ENCODE measurements at regions not wholly inside any gene's neighbourhood (a gene's known extent, or its start where the extent isn't known, plus 50 kb on each side); places are given as distances from the start of the nearest gene placed in this dataset.
A peak's percentile ranks its signal among the peaks of the same experiment; 100 is the strongest.

DNA sequence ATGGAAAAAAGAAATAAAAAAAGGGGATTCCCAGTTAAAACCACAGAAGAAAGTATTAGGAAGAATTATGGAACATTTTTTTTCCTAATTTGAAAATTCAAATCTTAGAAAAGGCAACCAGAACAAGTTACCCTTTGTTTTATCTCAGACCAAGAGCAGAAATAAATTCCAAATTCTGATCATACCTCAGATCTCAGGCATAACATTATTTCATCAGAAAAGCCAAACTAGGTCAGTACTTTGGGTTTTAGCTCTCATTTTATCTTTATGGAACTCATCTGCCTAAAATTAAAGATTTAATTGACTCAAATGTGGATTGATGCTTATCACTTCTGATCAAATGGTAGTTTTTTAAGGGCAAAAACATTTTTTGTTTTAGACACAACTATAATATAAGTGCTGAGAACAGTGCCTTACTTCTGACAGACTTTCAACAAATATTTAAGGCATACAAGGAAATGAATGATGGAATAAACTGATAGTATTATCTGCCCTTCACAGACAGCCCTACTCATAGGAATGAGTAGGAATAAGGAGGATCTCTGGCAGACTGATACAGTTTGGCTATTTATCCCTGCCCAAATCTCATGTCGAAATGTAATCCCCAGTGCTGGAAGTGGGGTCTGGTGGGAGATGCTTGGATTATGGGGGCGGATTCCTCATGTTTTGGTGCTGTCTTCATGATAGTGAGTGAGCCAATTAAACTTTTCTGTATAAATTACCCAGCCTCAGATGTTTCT is 245.3 kb upstream of the PITX2 start:
- dilution Hi-C loops (cut with HindIII; ENCODE audit: low sequenced_read_pairs, unreplicated experiment): no loop called here
- CTCF ChIA-PET: no interaction called here
- no peak overlapping the region for H4K8ac ChIP-seq (ENCODE audit: low read depth in 2 of 2, low read length in 2 of 2)

More for the DNA sequence above, 245.3 kb upstream of the PITX2 start:
- Histone ChIP-seq H3K27ac (ENCODE audit: insufficient read depth, low read length) (no peak overlapping the region), H3K4me3 (ENCODE audit: insufficient read depth, low read depth, low read length) (no peak overlapping the region), H3K79me1 (ENCODE audit: low read depth in 1 of 2, low read length in 2 of 2) (no peaks in the 10 kb centered on the region), H3K56ac (ENCODE audit: extremely low read depth, insufficient read depth, low read length) (no peak overlapping the region), H4K5ac (ENCODE audit: low read depth, low read length) (no peak overlapping the region), H4K91ac (ENCODE audit: insufficient read depth, low read depth, low read length) (no peak overlapping the region), H3K18ac (ENCODE audit: low read depth, low read length) (no peak overlapping the region), H3K27me3 (ENCODE audit: control insufficient read depth, insufficient read depth, low read length) (no peaks in the 10 kb centered on the region), H2AFZ (replicated peaks; ENCODE audit: low read length, poor library complexity) (no peak overlapping the region), H3K36me3 (ENCODE audit: control insufficient read depth, insufficient read depth, low read length) (no peaks in the 10 kb centered on the region), H2BK5ac (ENCODE audit: low read depth, low read length, poor library complexity, severe bottlenecking) (no peak overlapping the region), H4K20me1 (ENCODE audit: insufficient read depth, low read length) (no peaks in the 10 kb centered on the region), H3K9me1 (ENCODE audit: insufficient read depth, low read length) (no peaks in the 10 kb centered on the region), H2AK9ac (replicated peaks; ENCODE audit: low read depth, low read length, poor library complexity) (no peak overlapping the region), H3K9ac (ENCODE audit: low read depth, low read length) (no peak overlapping the region), H2AK5ac (ENCODE audit: low read depth, low read length) (no peak overlapping the region), H3K4me2 (ENCODE audit: low read depth, low read length) (no peak overlapping the region), H2BK15ac (ENCODE audit: low read depth, low read length) (no peak overlapping the region), H2BK20ac (ENCODE audit: low read depth, low read length) (no peak overlapping the region), H2BK120ac (ENCODE audit: low read depth, low read length) (no peak overlapping the region), H3K14ac (replicated peaks; ENCODE audit: low read depth, low read length) (no peak overlapping the region), H3K23ac (ENCODE audit: low read depth, low read length) (no peak overlapping the region), H3K9me3 (ENCODE audit: control insufficient read depth, insufficient read depth, low read length) (no peaks in the 10 kb centered on the region), H3K4me1 (ENCODE audit: control insufficient read depth, insufficient read depth, low read length) (peaks cover 2% of the 10 kb centered on the region), H3K4ac (ENCODE audit: low read depth, low read length) (no peak overlapping the region)
- ATAC-seq (ENCODE audit: low read depth) (0 out of 2 replicates have a peak, but pooled peaks have one; percentile 18), DNase-seq (no peak)
- POLR2A ChIA-PET (ENCODE audit: unreplicated experiment): no interaction called here
- BruUV-seq (replicated peaks): no TSS peak
- intact Hi-C loops (cut with micrococcal nuclease) (loop anchor here (10.0 kb wide), 1 partner anchor 767 kb away; no protein-coding TSS in a partner anchor), in situ Hi-C loops (cut with MboI; ENCODE audit: low sequenced_read_pairs) (no loop called here)
- WGBS, 2 experiments (ENCODE audit: extremely low coverage in 2 of 2, insufficient read length in 1 of 2): no CpG with 5 or more reads among the region's 2 CpGs
- TF ChIP-seq, protein P1, sequence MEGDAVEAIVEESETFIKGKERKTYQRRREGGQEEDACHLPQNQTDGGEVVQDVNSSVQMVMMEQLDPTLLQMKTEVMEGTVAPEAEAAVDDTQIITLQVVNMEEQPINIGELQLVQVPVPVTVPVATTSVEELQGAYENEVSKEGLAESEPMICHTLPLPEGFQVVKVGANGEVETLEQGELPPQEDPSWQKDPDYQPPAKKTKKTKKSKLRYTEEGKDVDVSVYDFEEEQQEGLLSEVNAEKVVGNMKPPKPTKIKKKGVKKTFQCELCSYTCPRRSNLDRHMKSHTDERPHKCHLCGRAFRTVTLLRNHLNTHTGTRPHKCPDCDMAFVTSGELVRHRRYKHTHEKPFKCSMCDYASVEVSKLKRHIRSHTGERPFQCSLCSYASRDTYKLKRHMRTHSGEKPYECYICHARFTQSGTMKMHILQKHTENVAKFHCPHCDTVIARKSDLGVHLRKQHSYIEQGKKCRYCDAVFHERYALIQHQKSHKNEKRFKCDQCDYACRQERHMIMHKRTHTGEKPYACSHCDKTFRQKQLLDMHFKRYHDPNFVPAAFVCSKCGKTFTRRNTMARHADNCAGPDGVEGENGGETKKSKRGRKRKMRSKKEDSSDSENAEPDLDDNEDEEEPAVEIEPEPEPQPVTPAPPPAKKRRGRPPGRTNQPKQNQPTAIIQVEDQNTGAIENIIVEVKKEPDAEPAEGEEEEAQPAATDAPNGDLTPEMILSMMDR (conservative IDR thresholded peaks at IDR 0.05; ENCODE audit: low read depth, low read length): no peak
- TF ChIP-seq MAZ (IDR thresholded peaks at IDR 0.05; ENCODE audit: borderline replicate concordance, low read depth, low read length): no peak
- no peak for TF ChIP-seq BHLHE40 (IDR thresholded peaks at IDR 0.05; ENCODE audit: low read depth, low read length)
- no peak for TF ChIP-seq MXI1 (IDR thresholded peaks at IDR 0.05; ENCODE audit: borderline replicate concordance, low read depth, low read length)
- no peak for TF ChIP-seq RCOR1 (IDR thresholded peaks at IDR 0.05; ENCODE audit: insufficient replicate concordance, low read length)
- no peak for TF ChIP-seq SMC3 (IDR thresholded peaks at IDR 0.05; ENCODE audit: low read depth, low read length)
- TF ChIP-seq, protein P2, sequence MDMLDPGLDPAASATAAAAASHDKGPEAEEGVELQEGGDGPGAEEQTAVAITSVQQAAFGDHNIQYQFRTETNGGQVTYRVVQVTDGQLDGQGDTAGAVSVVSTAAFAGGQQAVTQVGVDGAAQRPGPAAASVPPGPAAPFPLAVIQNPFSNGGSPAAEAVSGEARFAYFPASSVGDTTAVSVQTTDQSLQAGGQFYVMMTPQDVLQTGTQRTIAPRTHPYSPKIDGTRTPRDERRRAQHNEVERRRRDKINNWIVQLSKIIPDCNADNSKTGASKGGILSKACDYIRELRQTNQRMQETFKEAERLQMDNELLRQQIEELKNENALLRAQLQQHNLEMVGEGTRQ (IDR thresholded peaks at IDR 0.05; ENCODE audit: low read depth, low read length): no peak
- TF ChIP-seq NFE2L2 (IDR thresholded peaks at IDR 0.05; ENCODE audit: low read depth, low read length): no peak
- TF ChIP-seq MAFK (IDR thresholded peaks at IDR 0.05; ENCODE audit: low read depth, low read length): no peak
- no peak for TF ChIP-seq CHD1 (IDR thresholded peaks at IDR 0.05; ENCODE audit: low read depth, low read length)
- TF ChIP-seq, protein P3, sequence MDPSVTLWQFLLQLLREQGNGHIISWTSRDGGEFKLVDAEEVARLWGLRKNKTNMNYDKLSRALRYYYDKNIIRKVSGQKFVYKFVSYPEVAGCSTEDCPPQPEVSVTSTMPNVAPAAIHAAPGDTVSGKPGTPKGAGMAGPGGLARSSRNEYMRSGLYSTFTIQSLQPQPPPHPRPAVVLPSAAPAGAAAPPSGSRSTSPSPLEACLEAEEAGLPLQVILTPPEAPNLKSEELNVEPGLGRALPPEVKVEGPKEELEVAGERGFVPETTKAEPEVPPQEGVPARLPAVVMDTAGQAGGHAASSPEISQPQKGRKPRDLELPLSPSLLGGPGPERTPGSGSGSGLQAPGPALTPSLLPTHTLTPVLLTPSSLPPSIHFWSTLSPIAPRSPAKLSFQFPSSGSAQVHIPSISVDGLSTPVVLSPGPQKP (IDR thresholded peaks at IDR 0.05; ENCODE audit: borderline replicate concordance, low read depth, low read length): no peak
- TF ChIP-seq RFX5 (IDR thresholded peaks at IDR 0.05; ENCODE audit: low read depth, low read length): no peak
- no peak for TF ChIP-seq FOS (IDR thresholded peaks at IDR 0.05; ENCODE audit: low read depth, low read length)
- no peak for TF ChIP-seq POLR2A (IDR thresholded peaks at IDR 0.05; ENCODE audit: low read depth, low read length)
- no peak for TF ChIP-seq RAD21 (IDR thresholded peaks at IDR 0.05; ENCODE audit: low read length)
- TF ChIP-seq CEBPB (IDR thresholded peaks at IDR 0.05; ENCODE audit: low read depth, low read length): no peak

Data from IMR-90 (cell line).